A549 (cell line): ENCODE measurements at regions not wholly inside any gene's neighbourhood (a gene's known extent, or its start where the extent isn't known, plus 50 kb on each side); places are given as distances from the start of the nearest gene placed in this dataset.

Source experiments
- ATAC-seq, 2 experiments: fragments of 200-7000 bp in 1 of 2; fragments of >200 bp in 1 of 2; cut with Nextera tagmentation in 1 of 2; cut with Tn5 transposase in 1 of 2; 3 replicates each; pipeline versions ENCODE4 v1.8.0 to v1.9.1; 2018 to 2020; ENCODE audit warnings: mild to moderate bottlenecking in 1 of 2, moderate library complexity in 1 of 2
- CTCF ChIA-PET: fragments of 300-600 bp; sonication (Branson Sonifier 250); formaldehyde crosslinking; extraction: SDS; loops from one replicate; lab custom pipeline; 2021; ENCODE audit warnings: antibody characterized with exemption, inconsistent platforms; lab: Yijun Ruan, JAX
- POLR2A ChIA-PET: fragments of 350-600 bp; formaldehyde crosslinking; extraction: SDS; loops from one replicate; lab custom pipeline; 2021; ENCODE audit warnings: antibody characterized with exemption, inconsistent platforms; lab: Yijun Ruan, JAX
- DNase-seq, 2 experiments: peaks; one replicate each; pipeline versions ENCODE4 v3.0.0 to v3.0.0-alpha.2; 2011 to 2016; ENCODE audit warnings: low read depth in 1 of 2, low spot score in 1 of 2
- FAIRE-seq: peaks from 2 replicates; lab custom pipeline; 2011; peaks lifted over from hg19 to GRCh38; lab: Jason Lieb, UNC
- H3K27ac ChIP-seq, 2 experiments: fragments of >200 bp; sonication (Bioruptor Twin); formaldehyde crosslinking; 3 replicates each; pipeline ENCODE4 v1.5.1; 2016 to 2017
- H3K4me1 ChIP-seq: fragments of >200 bp; sonication (Bioruptor Twin); formaldehyde crosslinking; 3 replicates; pipeline ENCODE4 v1.6.1; 2016
- H3K4me2 ChIP-seq: fragments of >200 bp; sonication (Bioruptor Twin); formaldehyde crosslinking; 3 replicates; pipeline ENCODE4 v1.6.1; 2016
- H3K4me3 ChIP-seq: fragments of >200 bp; sonication (Bioruptor Twin); formaldehyde crosslinking; 3 replicates; pipeline ENCODE4 v1.5.1; 2016
- H3K9me3 ChIP-seq: fragments of >200 bp; sonication (Bioruptor Twin); formaldehyde crosslinking; 3 replicates; pipeline ENCODE4 v1.6.1; 2016
- ATOH8 ChIP-seq: fragments of 250-450 bp; sonication (Bioruptor Pico); IDR thresholded peaks from 2 replicates; pipeline ENCODE4 v1.5.0; 2020; ENCODE audit warnings: low read depth, mild to moderate bottlenecking, moderate library complexity
- CBX8 ChIP-seq: fragments of 200-600 bp; sonication (generic); IDR thresholded peaks from 2 replicates; pipeline ENCODE4 v1.6.1; 2016
- CEBPB ChIP-seq, 2 experiments: fragments of >200 bp in 1 of 2; sonication (Bioruptor Twin) in 1 of 2; formaldehyde crosslinking in 1 of 2; IDR thresholded peaks; 2 replicates each; pipeline ENCODE4 v1.6.1; 2012 to 2016
- CTCF ChIP-seq: fragments of >200 bp; sonication (Bioruptor Twin); formaldehyde crosslinking; IDR thresholded peaks from 3 replicates; pipeline ENCODE4 v1.5.1; 2016
- EHF ChIP-seq: fragments of 250-450 bp; sonication (Bioruptor Pico); IDR thresholded peaks from 2 replicates; pipeline ENCODE4 v1.5.0; 2020; ENCODE audit warnings: mild to moderate bottlenecking
- EP300 ChIP-seq, 2 experiments: fragments of >200 bp; sonication (Bioruptor Twin); formaldehyde crosslinking; IDR thresholded peaks; 2 replicates in 1 of 2; 3 replicates in 1 of 2; pipeline ENCODE4 v1.6.1; 2016 to 2017
- ESRRA ChIP-seq: fragments of 150-350 bp; IDR thresholded peaks from 2 replicates; pipeline ENCODE4 v1.6.1; 2014; ENCODE audit warnings: mild to moderate bottlenecking, low read length, borderline replicate concordance
- FOSL2 ChIP-seq, 2 experiments: fragments of 450-650 bp in 1 of 2; fragments of >200 bp in 1 of 2; sonication (Bioruptor Twin) in 1 of 2; formaldehyde crosslinking; IDR thresholded peaks; 2 replicates each; pipeline versions ENCODE4 v1.5.0 to v1.6.1; 2016 to 2020; ENCODE audit warnings: mild to moderate bottlenecking in 1 of 2, moderate library complexity in 1 of 2
- GATA3 ChIP-seq: IDR thresholded peaks from 2 replicates; pipeline ENCODE4 v1.6.1; 2012; ENCODE audit warnings: borderline replicate concordance
- KDM1A ChIP-seq: fragments of 200-600 bp; sonication (generic); IDR thresholded peaks from 2 replicates; pipeline ENCODE4 v1.6.1; 2016; ENCODE audit warnings: low read depth, mild to moderate bottlenecking
- MAX ChIP-seq: IDR thresholded peaks from 2 replicates; pipeline ENCODE4 v1.6.1; 2012
- MAZ ChIP-seq: fragments of 150-350 bp; IDR thresholded peaks from 2 replicates; pipeline ENCODE4 v1.6.1; 2014; ENCODE audit warnings: antibody characterized with exemption, low read depth, low read length, borderline replicate concordance
- NFE2L2 ChIP-seq: fragments of 150-350 bp; conservative IDR thresholded peaks from 2 replicates; pipeline ENCODE4 v1.6.1; 2014; ENCODE audit warnings: low read length
- NR3C1 ChIP-seq: fragments of >200 bp; sonication (Bioruptor Twin); formaldehyde crosslinking; IDR thresholded peaks from 3 replicates; pipeline ENCODE4 v1.6.1; 2017
- PBX3 ChIP-seq: IDR thresholded peaks from 2 replicates; pipeline ENCODE4 v1.6.1; 2012
- RCOR1 ChIP-seq: fragments of 150-350 bp; IDR thresholded peaks from 2 replicates; pipeline ENCODE4 v1.6.1; 2014; ENCODE audit warnings: antibody characterized with exemption, low read length, low read depth
- REST ChIP-seq: fragments of 200-600 bp; sonication (generic); IDR thresholded peaks from 2 replicates; pipeline ENCODE4 v1.6.1; 2016; ENCODE audit warnings: antibody characterized with exemption, mild to moderate bottlenecking, moderate library complexity
- SREBF2 ChIP-seq: fragments of 450-650 bp; IDR thresholded peaks from 2 replicates; pipeline ENCODE4 v1.6.1; 2014; ENCODE audit warnings: mild to moderate bottlenecking, moderate library complexity
- TP53 ChIP-seq: fragments of 250-450 bp; sonication (Bioruptor Pico); IDR thresholded peaks from 2 replicates; pipeline ENCODE4 v1.5.0; 2021; ENCODE audit warnings: mild to moderate bottlenecking, moderate library complexity
- USF2 ChIP-seq: fragments of 450-650 bp; IDR thresholded peaks from 2 replicates; pipeline ENCODE4 v1.6.1; 2014; ENCODE audit warnings: antibody characterized with exemption
- WGBS: methylation state at CpG from one replicate; pipeline ENCODE4 v1.1.6; 2017; ENCODE audit errors: missing lambda C conversion rate; 5-methylcytosine and 5-hydroxymethylcytosine counted together

GRCh38 chr16:13803974-13804373 is 116.0 kb upstream of the ERCC4 start:
- TF ChIP-seq NR3C1 = no peak
- TF ChIP-seq MAZ = no peak
- no peak for TF ChIP-seq FOSL2 (IDR thresholded peaks at IDR 0.05)
- no peak for TF ChIP-seq FOSL2 (CRISPR knock-in tag; IDR thresholded peaks at IDR 0.05)
- no peak for TF ChIP-seq ATOH8 (CRISPR knock-in tag)
- no peak for TF ChIP-seq EP300 (IDR thresholded peaks at IDR 0.05)
- no peak for TF ChIP-seq RCOR1
- no peak for TF ChIP-seq CBX8
- POLR2A ChIA-PET = no interaction called here
- CTCF ChIA-PET = no interaction called here

GRCh38 chr16:13805951-13806350 is 114.0 kb upstream of the ERCC4 start:
- Histone ChIP-seq H3K4me1 (no peaks in the 10 kb centered on the region), H3K4me2 (no peak overlapping the region), H3K4me3 (no peak overlapping the region), H3K27ac (no peak overlapping the region), H3K9me3 (no peaks in the 10 kb centered on the region)
- WGBS = 2% methylated on average over 4 of the region's 4 CpGs
- DNase-seq = no peak
- TF ChIP-seq EP300 (IDR thresholded peaks at IDR 0.05) (no peak), ESRRA (no peak), MAX (no peak), REST (no peak), NFE2L2 (no peak), TP53 (CRISPR knock-in tag) (no peak), GATA3 (no peak), MAZ (no peak), EHF (CRISPR knock-in tag) (no peak), PBX3 (no peak), KDM1A (no peak), USF2 (no peak), CEBPB (IDR thresholded peaks at IDR 0.05) (no peak), NR3C1 (no peak), SREBF2 (no peak), CTCF (no peak)
- POLR2A ChIA-PET = no interaction called here
- CTCF ChIA-PET = no interaction called here
- no peak for FAIRE-seq
- no peak for ATAC-seq

More at GRCh38 chr16:13803974-13804373, 116.0 kb upstream of the ERCC4 start:
- ATAC-seq (no peak), FAIRE-seq (no peak), DNase-seq (no peak)
- no peak overlapping the region for H3K4me2 ChIP-seq
- H3K4me1 ChIP-seq = no peaks in the 10 kb centered on the region
- no peak overlapping the region for H3K4me3 ChIP-seq
- WGBS = 13% methylated on average over 3 of the region's 3 CpGs
- no peak overlapping the region for H3K27ac ChIP-seq
- H3K9me3 ChIP-seq = no peaks in the 10 kb centered on the region
